GM19372 (cell line): ENCODE measurements at regions not wholly inside any gene's neighbourhood (a gene's known extent, or its start where the extent isn't known, plus 50 kb on each side); places are given as distances from the start of the nearest gene placed in this dataset.
"Not testable (repeated sequence)": the region's sequence is repeated elsewhere in the genome, so short reads cannot be mapped to it uniquely, and the experiment has no call there.

Source experiments
- ATAC-seq: cut with Tn5 transposase; IDR thresholded peaks from one replicate; pipeline ENCODE4 v1.9.1; 2021; ENCODE audit warnings: mild to moderate bottlenecking, low read depth, moderate library complexity; ENCODE audit not compliant: unreplicated experiment

DNA sequence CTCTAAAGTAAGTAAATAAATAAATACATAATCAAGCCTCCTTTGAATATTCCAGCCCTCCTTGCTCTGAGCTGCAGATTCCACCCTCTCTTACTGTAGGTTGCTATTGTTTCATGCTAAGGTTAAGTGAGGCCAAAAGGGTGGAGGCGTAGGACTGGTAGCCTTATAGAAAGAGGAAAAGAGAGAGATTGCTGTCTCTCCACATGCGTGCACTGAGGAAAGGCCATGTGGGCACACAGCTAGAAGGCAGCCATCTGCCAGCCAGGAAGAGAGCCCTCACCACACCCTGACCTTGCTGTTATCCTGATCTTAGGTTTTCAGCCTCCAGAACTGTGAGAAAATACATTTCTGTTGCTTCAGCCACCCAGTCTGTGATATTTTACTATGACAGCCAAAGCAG is 52.0 kb upstream of the GPCPD1 start:
- no peak for ATAC-seq

GRCh38 chr20:5660756-5661155 is 50.0 kb upstream of the GPCPD1 start:
- not testable (repeated sequence) for ATAC-seq
